ENCODE measurements at regions not wholly inside any gene's neighbourhood (a gene's known extent, or its start where the extent isn't known, plus 50 kb on each side); places are given as distances from the start of the nearest gene placed in this dataset.

- no peaks in the 10 kb centered on the region for H3K4me1 ChIP-seq (ENCODE audit: control insufficient read depth, extremely low read depth, insufficient read depth, low read length)
- no peaks in the 10 kb centered on the region for H3K27me3 ChIP-seq (ENCODE audit: control insufficient read depth in 2 of 2, insufficient read depth in 2 of 2, low read length in 2 of 2)
- no peaks in the 10 kb centered on the region for H3K36me3 ChIP-seq (ENCODE audit: control insufficient read depth in 2 of 2, extremely low read depth in 1 of 2, insufficient read depth in 2 of 2, low read length in 2 of 2)
- ChIA-PET POLR2A (no interaction called here), CTCF (no interaction called here)
- intact Hi-C loops (cut with micrococcal nuclease) = no loop called here
- TF ChIP-seq MYC (IDR thresholded peaks at IDR 0.05; ENCODE audit: low read depth, low read length) (no peak), CTCF (IDR thresholded peaks at IDR 0.05; ENCODE audit: extremely low read depth in 1 of 2, insufficient read depth in 1 of 2, low read depth in 1 of 2, low read length in 2 of 2) (no peak), MAX (IDR thresholded peaks at IDR 0.05; ENCODE audit: insufficient read depth, insufficient read length) (no peak), GATA2 (IDR thresholded peaks at IDR 0.05; ENCODE audit: insufficient read depth, insufficient read length, low read depth, low read length) (no peak), JUN (IDR thresholded peaks at IDR 0.05; ENCODE audit: borderline replicate concordance, insufficient read depth, insufficient read length, low read depth) (no peak), POLR2A (IDR thresholded peaks at IDR 0.05; ENCODE audit: low read depth, low read length) (no peak), FOS (IDR thresholded peaks at IDR 0.05; ENCODE audit: borderline replicate concordance, insufficient read depth, low read length) (no peak), EZH2 (IDR thresholded peaks at IDR 0.05; ENCODE audit: borderline replicate concordance, low read depth, low read length, severe bottlenecking) (no peak), POLR2AphosphoS5 (IDR thresholded peaks at IDR 0.05; ENCODE audit: insufficient read depth, low read depth, low read length) (no peak)
- peaks cover 5% of the 10 kb centered on the region for H3K9me3 ChIP-seq (replicated peaks; ENCODE audit: control insufficient read depth, insufficient read depth, low read length)
- H3K9me1 ChIP-seq (replicated peaks; ENCODE audit: control insufficient read depth, extremely low read depth, insufficient read depth, low read length) = no peaks in the 10 kb centered on the region
- no peak overlapping the region for H2AFZ ChIP-seq (ENCODE audit: low read depth, low read length)
- FAIRE-seq (no peak), DNase-seq (ENCODE audit: low read depth, low spot score) (no peak)
- no peaks in the 10 kb centered on the region for H3K79me2 ChIP-seq (ENCODE audit: control insufficient read depth, insufficient read depth, low read length)
- dilution Hi-C loops (cut with MboI; ENCODE audit: extremely low pct_ligation_motif_present, low sequenced_read_pairs) = no loop called here
- H3K4me2 ChIP-seq (ENCODE audit: insufficient read depth, low read length) = no peak overlapping the region
- no TSS peak for BruUV-seq (replicated peaks)
- H3K27ac ChIP-seq (ENCODE audit: insufficient read depth, low read depth, low read length) = no peak overlapping the region
- no peak overlapping the region for H3K9ac ChIP-seq (replicated peaks; ENCODE audit: extremely low read depth, insufficient read depth, low read length)
- H4K20me1 ChIP-seq (replicated peaks; ENCODE audit: control insufficient read depth, extremely low read depth, insufficient read depth, low read length) = no peaks in the 10 kb centered on the region
- no peak overlapping the region for H3K4me3 ChIP-seq (replicated peaks in 1 of 3; ENCODE audit: insufficient read depth in 1 of 3, low read depth in 1 of 3, low read length in 3 of 3)
Observed at GRCh38 chr16:76183647-76184046, 93.6 kb upstream of the CNTNAP4 start.

Measured in endothelial cell of umbilical vein (primary cell).